ENCODE measurements at regions not wholly inside any gene's neighbourhood (a gene's known extent, or its start where the extent isn't known, plus 50 kb on each side); places are given as distances from the start of the nearest gene placed in this dataset.
A peak's percentile ranks its signal among the peaks of the same experiment; 100 is the strongest.
"Not testable (repeated sequence)": the region's sequence is repeated elsewhere in the genome, so short reads cannot be mapped to it uniquely, and the experiment has no call there.

DNA sequence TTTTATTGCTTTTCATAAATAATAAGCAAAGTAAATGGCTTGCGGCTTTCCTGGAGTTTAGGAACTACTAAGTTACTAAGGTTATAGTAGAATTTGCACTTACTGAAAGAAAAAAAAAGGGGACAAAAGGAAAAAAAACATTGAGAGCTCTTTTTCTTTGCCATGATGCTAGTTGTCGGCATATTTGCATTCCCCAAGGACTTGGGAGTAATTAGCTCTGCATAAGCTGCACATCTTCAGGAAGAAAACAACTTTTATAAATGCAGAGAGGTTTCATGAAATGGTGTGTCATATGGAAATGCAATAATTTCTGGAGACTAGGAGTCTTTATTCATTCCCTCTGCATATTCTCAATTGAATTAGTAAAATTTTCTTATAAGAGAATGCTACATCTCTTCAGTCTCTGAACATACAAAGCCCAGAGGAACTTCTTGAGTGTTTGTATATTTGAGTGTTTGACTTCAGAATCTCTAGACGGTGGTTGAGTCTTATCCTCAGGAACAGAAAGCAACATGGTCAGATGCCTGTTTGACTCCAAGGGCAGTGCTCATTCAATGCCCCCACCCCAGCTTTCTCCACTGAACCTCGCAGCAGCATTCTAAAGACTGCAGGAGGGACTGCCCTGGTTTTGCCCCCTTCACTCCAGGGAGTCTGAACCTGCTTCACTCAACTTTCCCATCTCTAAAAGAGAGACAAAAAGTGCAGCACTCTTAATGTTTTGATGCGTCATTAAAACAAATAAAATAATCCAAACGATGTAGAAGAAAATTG, 158.9 kb upstream of the EEA1 start:
- H3K9me3 ChIP-seq (ENCODE audit: control insufficient read depth in 5 of 5, low read length in 5 of 5), result peaks cover 0 to 9% (median 5%) of the 10 kb centered on the region in 5 donors
- H3K27ac ChIP-seq (ENCODE audit: low read depth, low read length), result no peak overlapping the region
- H3K36me3 ChIP-seq (ENCODE audit: control insufficient read depth in 5 of 5, insufficient read depth in 5 of 5, low read length in 5 of 5), result no peaks in the 10 kb centered on the region
- no peaks in the 10 kb centered on the region for H3K27me3 ChIP-seq (ENCODE audit: control insufficient read depth in 5 of 5, insufficient read depth in 4 of 5, low read length in 5 of 5)
- no peak overlapping the region for H3K4me3 ChIP-seq (ENCODE audit: low read depth in 1 of 5, low read length in 5 of 5)
- no peak overlapping the region for H3K9ac ChIP-seq (ENCODE audit: low read length in 5 of 5)
- H3K4me1 ChIP-seq (ENCODE audit: control insufficient read depth in 5 of 5, insufficient read depth in 5 of 5, low read length in 5 of 5), result no peaks in the 10 kb centered on the region

- Histone ChIP-seq H3K9me3 (ENCODE audit: control insufficient read depth in 5 of 5, low read length in 5 of 5) (peaks cover 0 to 9% (median 5%) of the 10 kb centered on the region in 5 donors), H3K36me3 (ENCODE audit: control insufficient read depth in 5 of 5, insufficient read depth in 5 of 5, low read length in 5 of 5) (no peaks in the 10 kb centered on the region), H3K27me3 (ENCODE audit: control insufficient read depth in 5 of 5, insufficient read depth in 4 of 5, low read length in 5 of 5) (no peaks in the 10 kb centered on the region), H3K4me3 (ENCODE audit: low read depth in 1 of 5, low read length in 5 of 5) (no peak overlapping the region), H3K9ac (ENCODE audit: low read length in 5 of 5) (no peak overlapping the region), H3K27ac (ENCODE audit: low read depth, low read length) (no peak overlapping the region), H3K4me1 (ENCODE audit: control insufficient read depth in 5 of 5, insufficient read depth in 5 of 5, low read length in 5 of 5) (peaks cover 0 to 3% (median 0%) of the 10 kb centered on the region in 5 donors)
Measured at GRCh38 chr12:93089805-93090569, 160.9 kb upstream of the EEA1 start.

DNA sequence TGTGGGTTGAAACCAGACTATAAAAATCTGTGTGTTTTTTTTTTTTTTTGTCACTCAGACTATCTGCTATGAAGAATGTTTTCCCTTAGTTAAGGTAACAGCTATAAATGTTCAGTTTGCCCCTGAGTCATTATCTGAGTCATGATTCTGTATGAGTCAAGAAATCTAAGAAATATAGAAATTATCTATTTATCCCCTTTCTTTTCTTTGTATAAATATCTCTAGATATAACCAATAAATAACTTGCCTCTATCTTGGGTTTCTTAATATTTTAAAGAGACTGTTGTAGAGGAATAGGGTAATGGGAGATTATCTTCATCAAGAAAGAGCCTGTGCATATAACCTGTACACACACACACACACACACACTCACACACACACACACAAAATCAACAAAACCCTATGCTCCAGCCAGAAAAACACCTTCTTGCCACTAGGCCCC, 161.7 kb upstream of the EEA1 start:
- Histone ChIP-seq H3K9me3 (ENCODE audit: control insufficient read depth in 5 of 5, low read length in 5 of 5) (peaks cover 0 to 9% (median 5%) of the 10 kb centered on the region in 5 donors), H3K27me3 (ENCODE audit: control insufficient read depth in 5 of 5, insufficient read depth in 4 of 5, low read length in 5 of 5) (no peaks in the 10 kb centered on the region), H3K27ac (ENCODE audit: low read depth, low read length) (no peak overlapping the region), H3K9ac (ENCODE audit: low read length in 5 of 5) (no peak overlapping the region), H3K36me3 (ENCODE audit: control insufficient read depth in 5 of 5, insufficient read depth in 5 of 5, low read length in 5 of 5) (no peaks in the 10 kb centered on the region), H3K4me1 (ENCODE audit: control insufficient read depth in 5 of 5, insufficient read depth in 5 of 5, low read length in 5 of 5) (peaks cover 0 to 3% (median 0%) of the 10 kb centered on the region in 5 donors), H3K4me3 (ENCODE audit: low read depth in 1 of 5, low read length in 5 of 5) (no peak overlapping the region)

DNA sequence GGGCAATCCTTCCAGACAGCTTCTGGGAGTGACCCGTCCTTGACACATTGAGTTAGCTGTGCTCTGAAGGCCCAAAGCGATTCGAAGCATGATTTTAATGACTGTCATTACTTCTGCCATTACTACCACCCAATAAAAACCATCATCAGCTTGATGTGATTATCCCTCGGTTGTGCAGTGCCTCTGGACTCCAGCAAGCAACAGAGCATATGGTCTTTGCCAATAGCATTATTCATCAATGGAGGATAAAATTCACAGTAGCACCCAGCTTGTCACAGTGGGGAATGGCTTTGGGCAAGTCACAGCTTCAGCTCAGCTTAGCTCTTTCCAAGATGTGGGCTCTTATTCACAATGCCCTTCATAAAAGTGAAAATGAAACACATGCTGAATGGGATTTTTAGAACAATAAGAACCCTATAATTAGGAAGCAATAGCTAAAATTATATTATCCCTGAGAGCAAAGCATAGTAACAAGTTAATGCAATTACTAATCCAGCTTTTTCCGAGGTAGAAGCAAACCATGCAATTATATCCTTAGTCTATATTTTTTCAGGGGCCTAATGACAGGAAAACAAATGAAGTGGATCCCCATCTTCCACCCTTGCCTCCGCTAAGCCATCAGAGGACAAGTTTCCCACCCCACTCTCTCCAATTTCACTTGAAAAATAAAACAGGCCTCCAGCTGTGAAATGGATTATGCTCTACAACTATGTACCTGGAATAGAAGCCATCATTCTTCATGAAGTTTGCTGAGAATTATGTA, 163.0 kb upstream of the EEA1 start:
- Histone ChIP-seq H3K9me3 (ENCODE audit: control insufficient read depth in 5 of 5, low read length in 5 of 5) (no peaks in the 10 kb centered on the region), H3K9ac (ENCODE audit: low read length in 5 of 5) (no peak overlapping the region), H3K4me1 (ENCODE audit: control insufficient read depth in 5 of 5, insufficient read depth in 5 of 5, low read length in 5 of 5) (peaks cover 0 to 3% (median 0%) of the 10 kb centered on the region in 5 donors), H3K27me3 (ENCODE audit: control insufficient read depth in 5 of 5, insufficient read depth in 4 of 5, low read length in 5 of 5) (no peaks in the 10 kb centered on the region), H3K4me3 (ENCODE audit: low read depth in 1 of 5, low read length in 5 of 5) (peak overlapping the region in 1 of 5 donors; percentile 1), H3K36me3 (ENCODE audit: control insufficient read depth in 5 of 5, insufficient read depth in 5 of 5, low read length in 5 of 5) (no peaks in the 10 kb centered on the region), H3K27ac (ENCODE audit: low read depth, low read length) (no peak overlapping the region)

DNA sequence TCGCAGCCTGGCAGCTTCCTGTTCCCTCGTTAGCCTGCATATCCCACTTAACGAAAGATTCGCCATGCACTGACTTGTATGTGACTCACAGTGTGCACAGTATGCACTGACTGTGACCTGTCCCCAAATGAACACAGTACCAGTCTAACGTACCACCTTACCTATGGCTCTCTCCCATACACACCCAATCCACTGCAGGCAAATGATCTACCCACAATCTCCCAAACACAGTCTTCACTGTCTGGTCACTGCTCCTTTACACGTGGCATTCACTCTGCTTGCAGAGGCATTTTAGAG, 163.5 kb upstream of the EEA1 start:
- H3K4me3 ChIP-seq (ENCODE audit: low read depth in 1 of 5, low read length in 5 of 5), result peak overlapping the region in 1 of 5 donors; percentile 1
- no peaks in the 10 kb centered on the region for H3K36me3 ChIP-seq (ENCODE audit: control insufficient read depth in 5 of 5, insufficient read depth in 5 of 5, low read length in 5 of 5)
- peaks cover 0 to 3% (median 0%) of the 10 kb centered on the region in 5 donors for H3K4me1 ChIP-seq (ENCODE audit: control insufficient read depth in 5 of 5, insufficient read depth in 5 of 5, low read length in 5 of 5)
- H3K9ac ChIP-seq (ENCODE audit: low read length in 5 of 5), result no peak overlapping the region
- no peaks in the 10 kb centered on the region for H3K9me3 ChIP-seq (ENCODE audit: control insufficient read depth in 5 of 5, low read length in 5 of 5)
- no peak overlapping the region for H3K27ac ChIP-seq (ENCODE audit: low read depth, low read length)
- H3K27me3 ChIP-seq (ENCODE audit: control insufficient read depth in 5 of 5, insufficient read depth in 4 of 5, low read length in 5 of 5), result no peaks in the 10 kb centered on the region

- Histone ChIP-seq H3K9ac (ENCODE audit: low read length in 5 of 5) (no peak overlapping the region), H3K36me3 (ENCODE audit: control insufficient read depth in 5 of 5, insufficient read depth in 5 of 5, low read length in 5 of 5) (no peaks in the 10 kb centered on the region), H3K27ac (ENCODE audit: low read depth, low read length) (no peak overlapping the region), H3K4me3 (ENCODE audit: low read depth in 1 of 5, low read length in 5 of 5) (no peak overlapping the region), H3K9me3 (ENCODE audit: control insufficient read depth in 5 of 5, low read length in 5 of 5) (no peaks in the 10 kb centered on the region), H3K27me3 (ENCODE audit: control insufficient read depth in 5 of 5, insufficient read depth in 4 of 5, low read length in 5 of 5) (no peaks in the 10 kb centered on the region), H3K4me1 (ENCODE audit: control insufficient read depth in 5 of 5, insufficient read depth in 5 of 5, low read length in 5 of 5) (peaks cover 0 to 3% (median 0%) of the 10 kb centered on the region in 5 donors)
Measured at GRCh38 chr12:93093243-93093642, 164.1 kb upstream of the EEA1 start.

DNA sequence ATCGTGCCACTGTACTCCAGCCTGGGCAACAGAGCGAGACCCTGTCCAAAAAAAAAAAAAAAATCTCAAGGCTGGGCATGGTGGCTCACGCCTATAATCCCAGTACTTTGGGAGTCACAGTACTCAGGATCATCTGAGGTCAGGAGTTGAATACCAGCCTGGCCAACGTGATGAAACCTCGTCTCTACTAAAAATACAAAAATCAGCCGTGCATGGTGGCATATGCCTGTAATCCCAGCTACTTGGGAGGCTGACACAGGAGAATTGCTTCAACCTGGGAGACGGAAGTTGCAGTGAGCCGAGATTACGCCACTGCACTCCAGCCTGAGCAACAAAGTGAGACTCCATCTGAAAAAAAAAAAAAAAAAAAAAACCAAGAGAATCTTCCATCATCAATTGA, 165.1 kb upstream of the EEA1 start:
- H3K27me3 ChIP-seq (ENCODE audit: control insufficient read depth in 5 of 5, insufficient read depth in 4 of 5, low read length in 5 of 5); H3K9ac ChIP-seq (ENCODE audit: low read length in 5 of 5); H3K9me3 ChIP-seq (ENCODE audit: control insufficient read depth in 5 of 5, low read length in 5 of 5); H3K4me3 ChIP-seq (ENCODE audit: low read depth in 1 of 5, low read length in 5 of 5); H3K4me1 ChIP-seq (ENCODE audit: control insufficient read depth in 5 of 5, insufficient read depth in 5 of 5, low read length in 5 of 5); H3K36me3 ChIP-seq (ENCODE audit: control insufficient read depth in 5 of 5, insufficient read depth in 5 of 5, low read length in 5 of 5); H3K27ac ChIP-seq (ENCODE audit: low read depth, low read length): not testable (repeated sequence)

GRCh38 chr12:93094988-93095737, 166.1 kb upstream of the EEA1 start:
- Histone ChIP-seq H3K9me3 (ENCODE audit: control insufficient read depth in 5 of 5, low read length in 5 of 5) (no peaks in the 10 kb centered on the region), H3K27ac (ENCODE audit: low read depth, low read length) (no peak overlapping the region), H3K4me1 (ENCODE audit: control insufficient read depth in 5 of 5, insufficient read depth in 5 of 5, low read length in 5 of 5) (peaks cover 0 to 3% (median 0%) of the 10 kb centered on the region in 5 donors), H3K4me3 (ENCODE audit: low read depth in 1 of 5, low read length in 5 of 5) (no peak overlapping the region), H3K9ac (ENCODE audit: low read length in 5 of 5) (no peak overlapping the region), H3K36me3 (ENCODE audit: control insufficient read depth in 5 of 5, insufficient read depth in 5 of 5, low read length in 5 of 5) (no peaks in the 10 kb centered on the region), H3K27me3 (ENCODE audit: control insufficient read depth in 5 of 5, insufficient read depth in 4 of 5, low read length in 5 of 5) (no peaks in the 10 kb centered on the region)

GRCh38 chr12:93097417-93097816, 168.3 kb upstream of the EEA1 start:
- Histone ChIP-seq H3K4me1 (ENCODE audit: control insufficient read depth in 5 of 5, insufficient read depth in 5 of 5, low read length in 5 of 5) (peaks cover 0 to 3% (median 0%) of the 10 kb centered on the region in 5 donors), H3K9me3 (ENCODE audit: control insufficient read depth in 5 of 5, low read length in 5 of 5) (no peaks in the 10 kb centered on the region), H3K27ac (ENCODE audit: low read depth, low read length) (no peak overlapping the region), H3K4me3 (ENCODE audit: low read depth in 1 of 5, low read length in 5 of 5) (no peak overlapping the region), H3K9ac (ENCODE audit: low read length in 5 of 5) (no peak overlapping the region), H3K36me3 (ENCODE audit: control insufficient read depth in 5 of 5, insufficient read depth in 5 of 5, low read length in 5 of 5) (no peaks in the 10 kb centered on the region), H3K27me3 (ENCODE audit: control insufficient read depth in 5 of 5, insufficient read depth in 4 of 5, low read length in 5 of 5) (no peaks in the 10 kb centered on the region)
